ENCODE measurements at regions not wholly inside any gene's neighbourhood (a gene's known extent, or its start where the extent isn't known, plus 50 kb on each side); places are given as distances from the start of the nearest gene placed in this dataset.
A peak's percentile ranks its signal among the peaks of the same experiment; 100 is the strongest.

- Histone ChIP-seq H2AFZ (ENCODE audit: low read length) (no peak overlapping the region), H3K9ac (ENCODE audit: extremely low read depth, insufficient read length, low read length) (no peak overlapping the region), H2BK15ac (ENCODE audit: low read depth, low read length) (no peak overlapping the region), H3K14ac (ENCODE audit: insufficient read depth, low read length) (no peak overlapping the region; the same call in 1 of the 2 replicates), H3K23ac (ENCODE audit: insufficient read length, low read depth, low read length) (no peak overlapping the region), H3K27me3 (ENCODE audit: insufficient read depth, low read length) (no peaks in the 10 kb centered on the region), H3K79me2 (ENCODE audit: insufficient read depth, low read length) (no peaks in the 10 kb centered on the region), H3K4me2 (ENCODE audit: insufficient read depth, insufficient read length, low read length) (no peak overlapping the region), H2BK20ac (ENCODE audit: low read depth, low read length, poor library complexity, severe bottlenecking) (no peak overlapping the region), H3K79me1 (ENCODE audit: insufficient read depth, low read depth, low read length, poor library complexity, severe bottlenecking) (no peaks in the 10 kb centered on the region), H3K18ac (ENCODE audit: insufficient read length, low read depth, low read length) (no peak overlapping the region), H3K4me1 (ENCODE audit: insufficient read depth, low read length) (no peaks in the 10 kb centered on the region), H2AK5ac (ENCODE audit: insufficient read length, low read length) (no peak overlapping the region), H3K23me2 (ENCODE audit: insufficient read length, low read depth, low read length, poor library complexity, severe bottlenecking) (no peaks in the 10 kb centered on the region), H2BK5ac (ENCODE audit: insufficient read length, low read length) (no peak overlapping the region), H3K27ac (ENCODE audit: insufficient read length, low read depth, low read length) (no peak overlapping the region), H4K8ac (replicated peaks; ENCODE audit: insufficient read length, low read depth, low read length) (no peak overlapping the region), H4K5ac (ENCODE audit: insufficient read length, low read depth, low read length) (no peak overlapping the region), H3K56ac (ENCODE audit: insufficient read length, low read depth, low read length) (no peak overlapping the region), H3T11ph (ENCODE audit: low read length) (no peak overlapping the region), H4K20me1 (ENCODE audit: control insufficient read depth, insufficient read depth, insufficient read length) (no peaks in the 10 kb centered on the region), H4K91ac (ENCODE audit: insufficient read length, low read depth, low read length) (no peak overlapping the region), H3K4ac (ENCODE audit: low read depth, low read length) (no peak overlapping the region), H3K9me3 (ENCODE audit: control insufficient read depth, low read depth, low read length) (no peaks in the 10 kb centered on the region), H2BK12ac (ENCODE audit: insufficient read length, low read depth, low read length) (no peak overlapping the region), H2BK120ac (ENCODE audit: low read depth, low read length, poor library complexity, severe bottlenecking) (no peak overlapping the region)
- DNase-seq, result peak; percentile 31
- no peak for TF ChIP-seq CTCF (conservative IDR thresholded peaks at IDR 0.05)
- Mint-ChIP-seq H3K27me3 (ENCODE audit: low read depth) (no peaks in the 10 kb centered on the region), H3K4me3 (no peak overlapping the region), H3K36me3 (ENCODE audit: insufficient read depth in 1 of 3, low read depth in 3 of 3) (no peaks in the 10 kb centered on the region; a peak in 1 of 7 replicates), H3K4me1 (peaks cover 3 to 6% of the 10 kb centered on the region in 2 experiments; a peak in 3 of 4 replicates), H3K27ac (peak overlapping the region in 1 of 3 experiments; percentile 28; a peak in 1 of 7 replicates), H3K9me3 (no peaks in the 10 kb centered on the region)
- no CpG with 5 or more reads among the region's 7 CpGs for WGBS (ENCODE audit: extremely low coverage, insufficient read length, low lambda C conversion rate)
These were observed 893.9 kb downstream of the PCDH7 start for GRCh38 chr4:31613946-31614623.

Data from H9 (cell line).